Testis (tissue), 2 donors: ENCODE measurements at regions not wholly inside any gene's neighbourhood (a gene's known extent, or its start where the extent isn't known, plus 50 kb on each side); places are given as distances from the start of the nearest gene placed in this dataset.

Experiments
- DNase-seq: peaks from one replicate; pipeline ENCODE4 v3.0.0-alpha.2; 2019
- H3K27ac ChIP-seq, 2 donors: fragments of 200-600 bp; sonication (generic); one replicate each; pipeline ENCODE4 v1.5.1; 2019
- H3K27me3 ChIP-seq: fragments of 200-600 bp; sonication (generic); one replicate; pipeline ENCODE4 v1.5.1; 2019
- H3K36me3 ChIP-seq: fragments of 200-600 bp; sonication (generic); one replicate; pipeline ENCODE4 v1.5.1; 2017; ENCODE audit warnings: low read depth; ENCODE audit errors: missing control alignments
- H3K4me1 ChIP-seq: fragments of 200-600 bp; sonication (generic); one replicate; pipeline ENCODE4 v1.5.1; 2019
- H3K4me3 ChIP-seq, 2 donors: fragments of 200-600 bp; sonication (generic); one replicate each; pipeline ENCODE4 v1.5.1; 2017 to 2019
- H3K9me3 ChIP-seq: fragments of 200-600 bp; sonication (generic); one replicate; pipeline ENCODE4 v1.5.1; 2017
- CTCF ChIP-seq, 3 experiments: fragments of 450-650 bp in 2 of 3; fragments of 200-600 bp in 1 of 3; sonication (generic) in 1 of 3; IDR thresholded peaks; one replicate each; pipeline ENCODE4 v1.5.1; 2016 to 2019; ENCODE audit warnings: antibody characterized with exemption in 3 of 3, mild to moderate bottlenecking in 2 of 3, moderate library complexity in 1 of 3
- POLR2A ChIP-seq: fragments of 450-650 bp; IDR thresholded peaks from one replicate; pipeline ENCODE4 v1.6.1; 2017; ENCODE audit warnings: antibody characterized with exemption, mild to moderate bottlenecking, moderate library complexity
- WGBS, 2 donors: methylation state at CpG; one replicate each; pipeline ENCODE4 v1.1.5; 2018; 5-methylcytosine and 5-hydroxymethylcytosine counted together
- intact Hi-C: fragments of 100-400 bp; cut with DNase I; formaldehyde crosslinking; loops from one replicate; pipeline ENCODE4 v1.15.1; 2023; ENCODE audit warnings: low total_unique reads

DNA sequence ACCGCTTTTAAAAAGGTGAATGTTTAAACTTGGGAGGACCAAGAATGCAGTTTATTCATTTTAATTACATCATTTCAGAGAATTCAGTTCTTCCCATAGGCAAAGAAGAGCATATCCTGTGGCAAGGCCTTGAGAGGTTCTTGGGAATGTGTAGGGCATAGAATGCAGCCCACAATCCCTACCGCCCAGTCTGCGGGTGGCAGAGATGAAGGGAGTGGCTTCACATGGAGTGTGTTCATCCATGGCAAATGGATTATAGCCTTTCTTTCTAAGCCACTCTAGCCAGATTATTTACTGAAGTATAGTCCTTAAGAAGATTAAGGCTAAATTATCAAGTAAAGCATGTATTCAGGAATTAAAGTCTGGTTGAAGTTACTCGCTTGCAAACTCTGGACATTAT lies 97.4 kb downstream of the TSPAN8 start:
- Histone ChIP-seq H3K4me3 (no peak overlapping the region), H3K27ac (no peak overlapping the region), H3K9me3 (no peaks in the 10 kb centered on the region), H3K4me1 (no peaks in the 10 kb centered on the region), H3K27me3 (no peaks in the 10 kb centered on the region), H3K36me3 (no peaks in the 10 kb centered on the region)
- intact Hi-C loops, result no loop called here
- no peak for TF ChIP-seq CTCF (IDR thresholded peaks at IDR 0.05)
- TF ChIP-seq POLR2A, result no peak
- WGBS, 2 donors, result 91 to 92% methylated on average over 4 of the region's 4 CpGs
- DNase-seq, result no peak

DNA sequence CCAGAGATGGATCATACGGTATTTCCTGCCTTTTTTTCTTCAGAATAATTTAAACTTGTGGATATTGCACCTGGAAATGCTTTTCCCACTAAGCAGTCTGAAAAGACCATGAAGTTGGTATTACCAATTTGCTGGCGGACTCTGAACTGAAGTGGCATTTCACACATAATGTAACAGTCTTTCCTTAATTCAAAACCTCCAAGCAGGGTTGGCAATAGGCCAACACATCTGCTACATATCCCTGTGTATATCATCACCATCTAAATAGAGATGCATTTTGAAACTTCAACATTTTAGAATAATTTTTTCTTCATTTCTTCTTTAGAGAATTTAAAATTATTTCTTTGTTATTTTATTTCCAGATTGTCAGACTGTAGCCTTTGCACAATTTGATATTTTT lies 100.5 kb downstream of the TSPAN8 start:
- Histone ChIP-seq H3K9me3 (no peaks in the 10 kb centered on the region), H3K27me3 (no peaks in the 10 kb centered on the region), H3K4me3 (no peak overlapping the region), H3K27ac (no peak overlapping the region), H3K4me1 (no peaks in the 10 kb centered on the region), H3K36me3 (no peaks in the 10 kb centered on the region)
- no peak for DNase-seq
- TF ChIP-seq POLR2A (no peak), CTCF (IDR thresholded peaks at IDR 0.05) (no peak)
- 71 to 72% methylated on average over 2 of the region's 2 CpGs for WGBS, 2 donors
- intact Hi-C loops, result no loop called here

GRCh38 chr12:71054551-71054950 lies 103.2 kb downstream of the TSPAN8 start:
- H3K9me3 ChIP-seq, result no peaks in the 10 kb centered on the region
- TF ChIP-seq CTCF (IDR thresholded peaks at IDR 0.05) (no peak), POLR2A (no peak)
- no peaks in the 10 kb centered on the region for H3K36me3 ChIP-seq
- intact Hi-C loops, result no loop called here
- H3K27ac ChIP-seq, result no peak overlapping the region
- 31 to 36% methylated on average over 2 of the region's 2 CpGs for WGBS, 2 donors
- no peak for DNase-seq
- no peak overlapping the region for H3K4me3 ChIP-seq
- no peaks in the 10 kb centered on the region for H3K4me1 ChIP-seq
- no peaks in the 10 kb centered on the region for H3K27me3 ChIP-seq

DNA sequence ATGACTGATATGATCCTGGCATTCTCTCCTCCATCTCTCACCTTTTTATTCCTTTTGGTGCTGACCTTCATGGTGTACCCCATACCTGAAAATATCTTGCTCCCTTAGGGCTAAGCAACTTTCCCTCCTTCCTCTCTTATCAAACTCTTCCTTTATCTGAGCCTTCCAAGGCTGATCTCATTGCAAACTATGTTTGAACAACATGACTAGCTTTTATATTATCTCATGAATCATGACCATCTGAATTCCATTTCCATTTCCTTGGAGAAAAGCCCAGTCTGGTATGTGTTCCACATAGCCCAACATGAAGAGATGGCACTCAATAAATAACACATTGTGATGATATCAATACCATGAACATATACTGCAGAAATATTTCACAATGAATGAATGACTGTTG lies 111.6 kb downstream of the TSPAN8 start:
- intact Hi-C loops, result no loop called here
- no peak for DNase-seq

More for the DNA sequence above, 111.6 kb downstream of the TSPAN8 start:
- Histone ChIP-seq H3K4me1 (no peaks in the 10 kb centered on the region), H3K27ac (no peak overlapping the region), H3K9me3 (no peaks in the 10 kb centered on the region), H3K27me3 (no peaks in the 10 kb centered on the region), H3K36me3 (no peaks in the 10 kb centered on the region), H3K4me3 (no peak overlapping the region)
- TF ChIP-seq POLR2A (no peak), CTCF (IDR thresholded peaks at IDR 0.05) (no peak)
